Panc1 (cell line): ENCODE measurements at regions not wholly inside any gene's neighbourhood (a gene's known extent, or its start where the extent isn't known, plus 50 kb on each side); places are given as distances from the start of the nearest gene placed in this dataset.

Source experiments
- ATAC-seq: fragments of 200-7000 bp; cut with Tn5 transposase; 2 replicates; pipeline ENCODE4 v1.9.1; 2020; ENCODE audit warnings: mild to moderate bottlenecking, moderate library complexity
- BruUV-seq: library from RNA; stranded (reverse); fragments of 400-500 nt; replicated peaks from 2 replicates; lab custom pipeline; 2021; lab: Mats Ljungman, UMichigan
- CTCF ChIA-PET: fragments of 300-600 bp; sonication (Branson Sonifier 250); formaldehyde crosslinking; loops from one replicate; lab custom pipeline; 2022; ENCODE audit warnings: antibody characterized with exemption; lab: Charles Lee
- POLR2A ChIA-PET: fragments of 300-600 bp; sonication (Branson Sonifier 250); formaldehyde crosslinking; loops from one replicate; lab custom pipeline; 2022; ENCODE audit warnings: antibody characterized with exemption; lab: Charles Lee
- DNase-seq: peaks from one replicate; pipeline ENCODE4 v3.0.0-alpha.2; 2010; ENCODE audit warnings: low read depth, low spot score
- H3K27ac ChIP-seq: 2 replicates; pipeline ENCODE4 v1.5.1; 2011; ENCODE audit warnings: mild to moderate bottlenecking, low read length, inconsistent platforms
- H3K27me3 ChIP-seq: fragments of 200-500 bp; sonication (Bioruptor generic); 2 replicates; pipeline ENCODE4 v1.6.0; 2014; ENCODE audit warnings: low read length, inconsistent platforms; ENCODE audit not compliant: control insufficient read depth, insufficient read depth
- H3K36me3 ChIP-seq: fragments of 200-500 bp; sonication (Bioruptor generic); 2 replicates; pipeline ENCODE4 v1.5.1; 2014; ENCODE audit warnings: inconsistent platforms, mild to moderate bottlenecking, low read length, moderate library complexity; ENCODE audit not compliant: control insufficient read depth, insufficient read depth
- H3K4me1 ChIP-seq: 2 replicates; pipeline ENCODE4 v1.5.1; 2011; ENCODE audit warnings: inconsistent platforms, mild to moderate bottlenecking, low read length, moderate library complexity; ENCODE audit not compliant: control insufficient read depth, insufficient read depth
- H3K4me3 ChIP-seq, 2 experiments: 2 replicates each; pipeline ENCODE4 v1.5.1; 2011 to 2012; ENCODE audit warnings: low read depth in 2 of 2, low read length in 2 of 2, mild to moderate bottlenecking in 2 of 2, inconsistent platforms in 1 of 2, moderate library complexity in 1 of 2
- H3K9me3 ChIP-seq: fragments of 200-500 bp; sonication (Bioruptor generic); 2 replicates; pipeline ENCODE4 v1.5.1; 2014; ENCODE audit warnings: low read depth, mild to moderate bottlenecking, inconsistent platforms, low read length, moderate library complexity; ENCODE audit not compliant: control insufficient read depth, insufficient read depth
- CTCF ChIP-seq: fragments of 450-650 bp; IDR thresholded peaks from 2 replicates; pipeline ENCODE4 v1.5.1; 2017; ENCODE audit warnings: mild to moderate bottlenecking
- POLR2AphosphoS5 ChIP-seq: IDR thresholded peaks from 2 replicates; pipeline ENCODE4 v1.6.1; 2012; ENCODE audit warnings: mild to moderate bottlenecking, low read depth, low read length, moderate library complexity
- REST ChIP-seq, 2 experiments: IDR thresholded peaks; 2 replicates each; pipeline ENCODE4 v1.6.1; 2011 to 2012; ENCODE audit warnings: low read depth in 2 of 2, control low read depth in 1 of 2, low read length in 1 of 2, mild to moderate bottlenecking in 1 of 2, moderate library complexity in 1 of 2; ENCODE audit not compliant: insufficient read depth in 1 of 2
- SIN3A ChIP-seq: IDR thresholded peaks from 2 replicates; pipeline ENCODE4 v1.6.1; 2012; ENCODE audit warnings: low read depth, mild to moderate bottlenecking, low read length, moderate library complexity, borderline replicate concordance; ENCODE audit not compliant: insufficient read depth
- TCF7L2 ChIP-seq: IDR thresholded peaks from 2 replicates; pipeline ENCODE4 v1.6.1; 2011; ENCODE audit warnings: mild to moderate bottlenecking, low read depth, low read length, inconsistent platforms
- in situ Hi-C: cut with HindIII; loops from 2 replicates; pipeline ENCODE4 v1.10.0; 2016; ENCODE audit warnings: low sequenced_read_pairs, low pct_unique_long_range_greater_than_20kb
- intact Hi-C: fragments of 100-400 bp; cut with micrococcal nuclease; formaldehyde crosslinking; loops from one replicate; pipeline ENCODE4 v1.10.0; 2022; ENCODE audit not compliant: unreplicated experiment

- ATAC-seq (no peak), DNase-seq (no peak)
- in situ Hi-C loops: no loop called here
- ChIA-PET POLR2A (no interaction called here), CTCF (no interaction called here)
- Histone ChIP-seq H3K9me3 (no peaks in the 10 kb centered on the region), H3K4me3 (no peak overlapping the region), H3K27ac (no peak overlapping the region), H3K27me3 (no peaks in the 10 kb centered on the region), H3K4me1 (no peaks in the 10 kb centered on the region), H3K36me3 (no peaks in the 10 kb centered on the region)
- no TSS peak for BruUV-seq
- intact Hi-C loops: no loop called here
- TF ChIP-seq TCF7L2 (no peak), CTCF (no peak), SIN3A (no peak), POLR2AphosphoS5 (no peak), REST (IDR thresholded peaks at IDR 0.05; ENCODE audit: insufficient read depth in 1 of 2, low read depth in 2 of 2, low read length in 1 of 2) (no peak)
These were observed 66.3 kb upstream of the MSN start for GRCh38 chrX:65601126-65601525.

- ChIA-PET POLR2A (no interaction called here), CTCF (no interaction called here)
- ATAC-seq: no peak
- TF ChIP-seq POLR2AphosphoS5: no peak
- no peak for TF ChIP-seq SIN3A
- TF ChIP-seq CTCF: no peak
- TF ChIP-seq TCF7L2: no peak
- TF ChIP-seq REST (IDR thresholded peaks at IDR 0.05; ENCODE audit: insufficient read depth in 1 of 2, low read depth in 2 of 2, low read length in 1 of 2): no peak
- BruUV-seq: no TSS peak
- DNase-seq: no peak
- in situ Hi-C loops: no loop called here
- no peaks in the 10 kb centered on the region; the same call in 1 of the 2 replicates for H3K4me1 ChIP-seq
- H3K36me3 ChIP-seq: no peaks in the 10 kb centered on the region
- intact Hi-C loops: no loop called here
- H3K27ac ChIP-seq: no peak overlapping the region
- H3K9me3 ChIP-seq: no peaks in the 10 kb centered on the region
- H3K27me3 ChIP-seq: no peaks in the 10 kb centered on the region
- no peak overlapping the region for H3K4me3 ChIP-seq
These were observed 65.5 kb upstream of the LAS1L start for GRCh38 chrX:65600106-65600505.
